ENCODE measurements at regions not wholly inside any gene's neighbourhood (a gene's known extent, or its start where the extent isn't known, plus 50 kb on each side); places are given as distances from the start of the nearest gene placed in this dataset.

DNA sequence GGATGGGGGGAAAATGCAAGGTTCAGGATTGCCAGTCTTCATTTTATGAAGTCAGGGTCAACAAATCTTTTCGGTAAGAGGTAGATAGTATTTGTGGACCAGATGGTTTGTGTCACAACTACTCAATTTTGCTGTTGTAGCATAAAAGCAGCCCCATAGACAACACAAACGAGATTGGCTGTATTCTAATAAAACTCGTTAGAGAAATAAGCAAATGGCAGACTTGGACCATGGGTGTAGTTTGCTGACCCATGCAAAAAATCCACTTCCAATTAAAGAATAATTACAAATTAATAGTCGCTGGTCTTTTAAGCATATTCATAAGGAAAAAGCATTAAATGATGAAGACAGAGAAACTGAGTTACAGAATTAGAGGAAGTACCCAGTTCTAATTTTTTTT lies 247.1 kb downstream of the CRPPA start:
- Mint-ChIP-seq H3K36me3 (ENCODE audit: insufficient read depth, unreplicated experiment) (no peaks in the 10 kb centered on the region), H3K4me3 (ENCODE audit: unreplicated experiment) (no peak overlapping the region), H3K27me3 (ENCODE audit: insufficient read depth, unreplicated experiment) (no peaks in the 10 kb centered on the region), H3K9me3 (ENCODE audit: unreplicated experiment) (no peaks in the 10 kb centered on the region), H3K27ac (ENCODE audit: low read depth, unreplicated experiment) (no peak overlapping the region), H3K4me1 (ENCODE audit: insufficient read depth, unreplicated experiment) (no peaks in the 10 kb centered on the region)
- intact Hi-C loops (cut with micrococcal nuclease), result no loop called here
- no peak for DNase-seq (ENCODE audit: unreplicated experiment)
- ChIA-PET POLR2A (no interaction called here), CTCF (no interaction called here)
- TF ChIP-seq, protein P1, sequence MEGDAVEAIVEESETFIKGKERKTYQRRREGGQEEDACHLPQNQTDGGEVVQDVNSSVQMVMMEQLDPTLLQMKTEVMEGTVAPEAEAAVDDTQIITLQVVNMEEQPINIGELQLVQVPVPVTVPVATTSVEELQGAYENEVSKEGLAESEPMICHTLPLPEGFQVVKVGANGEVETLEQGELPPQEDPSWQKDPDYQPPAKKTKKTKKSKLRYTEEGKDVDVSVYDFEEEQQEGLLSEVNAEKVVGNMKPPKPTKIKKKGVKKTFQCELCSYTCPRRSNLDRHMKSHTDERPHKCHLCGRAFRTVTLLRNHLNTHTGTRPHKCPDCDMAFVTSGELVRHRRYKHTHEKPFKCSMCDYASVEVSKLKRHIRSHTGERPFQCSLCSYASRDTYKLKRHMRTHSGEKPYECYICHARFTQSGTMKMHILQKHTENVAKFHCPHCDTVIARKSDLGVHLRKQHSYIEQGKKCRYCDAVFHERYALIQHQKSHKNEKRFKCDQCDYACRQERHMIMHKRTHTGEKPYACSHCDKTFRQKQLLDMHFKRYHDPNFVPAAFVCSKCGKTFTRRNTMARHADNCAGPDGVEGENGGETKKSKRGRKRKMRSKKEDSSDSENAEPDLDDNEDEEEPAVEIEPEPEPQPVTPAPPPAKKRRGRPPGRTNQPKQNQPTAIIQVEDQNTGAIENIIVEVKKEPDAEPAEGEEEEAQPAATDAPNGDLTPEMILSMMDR (IDR thresholded peaks at IDR 0.05; ENCODE audit: unreplicated experiment), result no peak
- no TSS peak for BruUV-seq (replicated peaks)

DNA sequence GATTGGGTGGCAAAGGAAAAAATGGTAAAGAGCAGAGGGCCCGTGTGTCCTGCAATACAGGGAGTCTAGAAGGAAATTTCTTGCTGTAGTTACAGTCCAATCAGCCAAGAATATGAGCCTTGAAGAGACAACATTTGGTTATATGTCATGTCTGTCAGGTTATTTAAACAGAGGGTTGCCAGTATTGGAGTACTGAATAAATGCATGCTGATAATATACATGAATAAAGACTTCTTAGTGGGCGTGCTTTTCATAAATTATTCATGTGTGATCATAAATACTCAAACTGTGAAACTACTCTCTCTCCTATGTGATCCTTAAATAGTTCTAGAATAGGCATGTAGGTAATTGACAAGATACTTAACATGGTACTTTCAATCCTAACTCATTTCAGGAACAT lies 249.0 kb downstream of the CRPPA start:
- TF ChIP-seq, protein P1 (IDR thresholded peaks at IDR 0.05; ENCODE audit: unreplicated experiment), result no peak
- H3K9me3 Mint-ChIP-seq (ENCODE audit: unreplicated experiment), result no peaks in the 10 kb centered on the region
- POLR2A ChIA-PET, result no interaction called here
- no peaks in the 10 kb centered on the region for H3K36me3 Mint-ChIP-seq (ENCODE audit: insufficient read depth, unreplicated experiment)
- intact Hi-C loops (cut with micrococcal nuclease), result no loop called here
- CTCF ChIA-PET, result interaction anchor here (0.6 kb wide), 1 partner anchor 356 kb away, joined by 3 read pairs; no protein-coding TSS in a partner anchor
- H3K4me3 Mint-ChIP-seq (ENCODE audit: unreplicated experiment), result no peak overlapping the region
- H3K4me1 Mint-ChIP-seq (ENCODE audit: insufficient read depth, unreplicated experiment), result no peaks in the 10 kb centered on the region
- H3K27me3 Mint-ChIP-seq (ENCODE audit: insufficient read depth, unreplicated experiment), result no peaks in the 10 kb centered on the region
- no TSS peak for BruUV-seq (replicated peaks)
- no peak overlapping the region for H3K27ac Mint-ChIP-seq (ENCODE audit: low read depth, unreplicated experiment)
- no peak for DNase-seq (ENCODE audit: unreplicated experiment)

DNA sequence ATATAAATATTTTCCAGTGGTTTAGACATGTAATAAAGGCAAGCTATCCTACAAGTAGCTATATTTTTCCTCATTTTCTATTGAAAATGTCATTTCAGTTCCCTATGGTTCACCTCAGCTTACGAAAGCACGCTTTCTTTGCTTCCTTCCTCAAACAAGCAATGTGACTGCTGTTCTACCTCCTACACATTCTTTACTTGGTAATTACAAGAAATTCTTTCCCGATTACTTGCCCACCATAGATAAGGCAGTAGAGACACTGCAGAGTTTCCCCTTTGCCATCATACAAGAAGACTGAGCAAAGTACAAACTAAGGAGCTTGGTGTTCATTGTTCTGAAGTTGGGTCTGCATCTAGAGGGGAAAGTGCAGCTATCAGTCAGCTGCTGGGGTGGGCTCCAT lies 249.4 kb downstream of the CRPPA start:
- Mint-ChIP-seq H3K27ac (ENCODE audit: low read depth, unreplicated experiment) (no peak overlapping the region), H3K4me3 (ENCODE audit: unreplicated experiment) (no peak overlapping the region), H3K4me1 (ENCODE audit: insufficient read depth, unreplicated experiment) (no peaks in the 10 kb centered on the region), H3K9me3 (ENCODE audit: unreplicated experiment) (no peaks in the 10 kb centered on the region), H3K27me3 (ENCODE audit: insufficient read depth, unreplicated experiment) (no peaks in the 10 kb centered on the region), H3K36me3 (ENCODE audit: insufficient read depth, unreplicated experiment) (no peaks in the 10 kb centered on the region)
- TF ChIP-seq, protein P1 (IDR thresholded peaks at IDR 0.05; ENCODE audit: unreplicated experiment), result no peak
- no peak for DNase-seq (ENCODE audit: unreplicated experiment)
- ChIA-PET POLR2A (no interaction called here), CTCF (interaction anchor here (0.6 kb wide), 2 partner anchors 71 to 356 kb away, joined by 3 read pairs; no protein-coding TSS in a partner anchor)
- no TSS peak for BruUV-seq (replicated peaks)
- intact Hi-C loops (cut with micrococcal nuclease), result no loop called here

DNA sequence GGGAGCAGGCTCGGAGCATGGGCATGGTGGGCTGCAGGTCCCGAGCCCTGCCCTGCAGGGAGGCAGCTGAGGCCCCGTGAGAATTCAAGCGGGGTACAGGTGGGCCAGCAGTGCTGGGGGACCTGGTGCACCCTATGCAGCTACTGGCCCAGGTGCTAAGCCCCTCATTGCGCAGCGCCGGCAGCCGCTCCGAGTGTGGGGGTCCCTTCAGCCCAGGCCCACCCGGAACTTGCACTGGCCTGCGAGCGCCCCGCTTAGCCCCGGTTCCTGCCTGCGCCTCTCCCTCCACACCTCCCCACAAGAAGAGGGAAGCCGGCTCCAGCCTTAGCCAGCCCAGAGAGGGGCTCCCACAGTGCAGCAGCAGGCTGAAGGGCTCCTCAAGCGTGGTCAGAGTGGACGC lies 250.7 kb downstream of the CRPPA start:
- Mint-ChIP-seq H3K4me1 (ENCODE audit: insufficient read depth, unreplicated experiment) (no peaks in the 10 kb centered on the region), H3K36me3 (ENCODE audit: insufficient read depth, unreplicated experiment) (no peaks in the 10 kb centered on the region), H3K9me3 (ENCODE audit: unreplicated experiment) (no peaks in the 10 kb centered on the region), H3K27ac (ENCODE audit: low read depth, unreplicated experiment) (no peak overlapping the region), H3K4me3 (ENCODE audit: unreplicated experiment) (no peak overlapping the region), H3K27me3 (ENCODE audit: insufficient read depth, unreplicated experiment) (no peaks in the 10 kb centered on the region)
- ChIA-PET POLR2A (no interaction called here), CTCF (no interaction called here)
- DNase-seq (ENCODE audit: unreplicated experiment), result no peak
- BruUV-seq (replicated peaks), result no TSS peak
- TF ChIP-seq, protein P1 (IDR thresholded peaks at IDR 0.05; ENCODE audit: unreplicated experiment), result no peak
- intact Hi-C loops (cut with micrococcal nuclease), result no loop called here
